G401 (cell line): ENCODE measurements at regions not wholly inside any gene's neighbourhood (a gene's known extent, or its start where the extent isn't known, plus 50 kb on each side); places are given as distances from the start of the nearest gene placed in this dataset.

Source experiments
- DNase-seq: peaks from one replicate; pipeline ENCODE4 v3.0.0-alpha.2; 2015; ENCODE audit warnings: low spot score
- in situ Hi-C: cut with HindIII; loops from 2 replicates; pipeline ENCODE4 v1.10.0; 2016; ENCODE audit warnings: low sequenced_read_pairs, mixed read lengths

DNA sequence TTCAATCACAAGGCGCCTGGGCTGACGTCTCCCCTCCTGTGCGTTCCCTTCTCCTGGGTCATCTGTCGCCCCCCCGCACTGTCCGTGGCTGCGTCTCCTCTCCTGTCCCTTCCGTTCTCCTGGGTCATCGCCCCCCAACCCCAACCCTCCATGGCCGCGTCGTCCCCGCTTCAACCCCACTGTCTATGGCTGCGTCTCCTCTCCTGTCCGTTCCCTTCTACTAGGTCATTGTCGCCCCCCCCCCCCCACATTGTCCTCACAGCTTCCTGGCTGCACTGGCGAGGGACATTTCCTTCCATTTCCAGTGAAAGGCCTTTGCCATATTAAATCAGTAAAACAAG is 118.9 kb downstream of the TMEM18 start:
- in situ Hi-C loops: no loop called here
- no peak for DNase-seq

DNA sequence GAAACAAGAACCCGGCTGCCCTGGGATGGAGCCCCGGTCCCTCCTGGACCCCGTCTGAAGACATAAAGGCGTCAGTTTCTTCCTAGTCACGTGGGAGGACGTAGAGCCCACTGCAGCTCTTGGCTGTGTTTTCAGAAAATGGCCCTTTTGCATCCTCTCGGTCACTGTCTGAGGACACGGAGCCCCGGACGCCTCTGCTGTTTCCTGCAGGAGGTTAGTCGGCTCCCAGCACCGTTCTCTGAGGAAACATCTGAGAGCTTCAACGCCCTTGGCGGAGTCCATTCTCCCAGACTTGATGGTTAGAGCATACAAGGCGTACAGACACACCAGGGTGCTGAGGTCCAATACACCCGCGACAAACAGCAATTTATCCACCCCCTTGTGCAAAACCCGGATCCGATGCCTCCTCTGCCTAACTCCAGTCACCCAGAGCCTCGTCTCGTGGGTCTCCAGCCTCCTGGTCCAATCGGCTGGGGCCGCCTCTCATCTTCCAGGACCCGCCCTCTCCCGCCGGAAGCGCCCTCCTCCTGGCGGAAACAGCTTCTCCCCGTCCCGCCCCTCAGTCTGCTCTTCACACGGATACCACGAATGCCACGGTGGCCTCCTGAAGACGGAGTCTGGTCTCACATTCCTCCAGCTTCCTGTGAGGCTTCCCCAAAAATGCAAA is 119.4 kb downstream of the TMEM18 start:
- DNase-seq: peak; percentile 15
- in situ Hi-C loops: no loop called here

DNA sequence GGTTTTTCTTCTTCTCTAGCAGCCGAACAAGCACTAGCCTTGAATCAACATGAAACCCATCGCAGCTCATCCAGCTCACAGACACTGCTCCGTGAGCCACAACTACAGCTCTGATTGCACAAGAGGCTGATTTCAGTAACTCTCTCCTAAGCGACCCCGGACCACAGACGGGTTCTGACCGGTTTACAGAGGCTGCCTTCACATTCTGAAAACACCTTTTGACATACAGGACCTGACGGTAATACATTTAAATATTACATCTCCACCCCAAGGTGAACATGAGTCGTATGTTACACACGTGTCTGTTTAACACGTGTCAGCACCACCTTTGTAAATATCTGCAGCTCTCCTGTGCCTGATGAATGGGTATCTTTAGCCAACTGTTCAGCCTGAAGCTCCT is 120.7 kb downstream of the TMEM18 start:
- in situ Hi-C loops: no loop called here
- no peak for DNase-seq

DNA sequence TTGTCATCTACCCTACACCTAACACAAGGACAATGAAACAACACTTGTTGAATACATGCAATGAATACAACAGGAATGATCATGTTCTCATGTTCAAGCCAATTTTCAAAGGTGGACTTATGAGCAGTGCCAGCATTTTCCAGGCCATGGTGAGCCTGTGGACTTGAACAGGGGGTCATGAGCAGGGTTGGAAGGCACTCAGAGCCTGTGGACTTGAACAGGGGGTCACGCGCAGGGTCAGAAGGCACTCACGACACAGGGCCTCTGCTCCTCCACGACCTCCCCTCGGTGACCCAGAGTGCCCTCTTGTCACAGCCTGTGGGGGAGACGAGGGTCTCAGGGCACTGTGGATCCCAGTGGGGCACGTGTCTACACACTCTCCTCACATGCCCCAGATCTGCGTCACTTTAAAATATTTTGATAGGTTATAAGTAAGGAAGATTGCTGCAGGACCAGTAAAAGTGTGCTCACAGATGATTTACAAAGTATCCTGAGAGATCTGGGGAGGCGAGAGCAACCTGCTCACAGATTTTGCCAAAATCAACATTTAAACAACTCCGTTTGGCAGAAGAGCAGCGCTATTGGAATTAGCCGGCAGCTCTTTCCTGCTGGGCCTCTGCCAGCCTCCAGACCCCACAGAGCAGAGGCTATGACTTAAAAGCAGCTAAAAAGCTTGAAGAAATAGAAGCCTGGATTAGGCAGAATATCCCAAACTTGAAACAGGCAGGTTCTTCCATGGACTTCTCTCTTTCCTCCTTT is 121.9 kb downstream of the TMEM18 start:
- no peak for DNase-seq
- in situ Hi-C loops: no loop called here

DNA sequence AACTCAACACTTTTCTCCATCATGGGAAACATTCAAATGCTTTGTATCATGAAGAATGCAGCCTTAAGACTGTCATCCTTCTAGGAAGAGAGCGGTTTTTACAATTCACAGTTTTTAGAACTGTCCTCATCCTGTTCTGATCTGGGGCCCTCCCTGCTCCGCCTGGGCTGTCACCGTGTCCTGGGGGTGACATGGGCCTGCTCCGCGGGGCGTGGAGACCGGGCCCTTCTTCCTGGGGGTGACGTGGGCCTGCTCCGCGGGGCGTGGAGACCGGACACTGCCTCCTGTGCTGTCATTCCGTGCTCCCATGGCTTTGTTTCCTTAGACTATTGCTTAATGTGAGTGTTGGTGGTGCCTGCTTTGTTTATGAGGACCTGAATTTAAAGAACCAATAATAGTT is 122.8 kb downstream of the TMEM18 start:
- DNase-seq: no peak
- in situ Hi-C loops: no loop called here

DNA sequence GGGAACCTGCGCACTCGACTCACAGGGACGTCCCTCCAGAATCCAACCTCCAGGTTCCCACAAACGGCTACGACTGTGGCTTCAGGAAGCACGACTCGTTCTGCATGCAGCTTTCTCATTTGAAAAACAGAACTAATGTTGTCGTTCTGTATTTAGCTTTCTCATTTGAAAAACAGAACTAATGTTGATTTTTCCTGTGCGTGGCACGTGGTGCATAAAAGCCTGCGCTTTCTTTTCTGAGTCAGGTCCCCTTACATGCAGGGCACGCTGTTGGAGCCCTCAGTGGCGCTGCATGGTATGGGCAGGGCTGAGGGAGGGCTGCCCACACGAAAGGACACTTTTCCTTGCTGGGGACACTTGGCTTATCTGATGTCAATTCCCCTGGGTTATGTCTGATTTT is 124.3 kb downstream of the TMEM18 start:
- in situ Hi-C loops: no loop called here
- DNase-seq: no peak

DNA sequence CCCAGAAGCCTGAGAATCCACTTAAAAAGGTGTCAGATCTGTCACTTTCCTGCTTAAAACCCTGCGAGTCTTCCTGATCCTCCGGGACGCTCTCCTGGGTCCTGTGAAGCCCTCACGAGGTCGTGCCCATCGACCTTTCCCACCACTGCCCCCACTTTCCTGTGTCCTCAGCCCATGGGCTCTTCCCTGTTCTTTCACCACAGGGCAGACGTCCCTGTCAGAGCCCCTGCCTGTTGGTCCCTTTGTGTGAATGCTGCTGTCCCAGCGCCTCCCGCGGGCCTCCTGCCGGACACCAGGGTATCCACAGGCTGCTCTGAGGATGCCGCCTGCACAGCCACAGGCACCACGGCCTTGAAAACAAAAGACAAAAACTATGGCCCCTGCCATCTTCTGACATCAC is 125.6 kb downstream of the TMEM18 start:
- no peak for DNase-seq
- in situ Hi-C loops: no loop called here

DNA sequence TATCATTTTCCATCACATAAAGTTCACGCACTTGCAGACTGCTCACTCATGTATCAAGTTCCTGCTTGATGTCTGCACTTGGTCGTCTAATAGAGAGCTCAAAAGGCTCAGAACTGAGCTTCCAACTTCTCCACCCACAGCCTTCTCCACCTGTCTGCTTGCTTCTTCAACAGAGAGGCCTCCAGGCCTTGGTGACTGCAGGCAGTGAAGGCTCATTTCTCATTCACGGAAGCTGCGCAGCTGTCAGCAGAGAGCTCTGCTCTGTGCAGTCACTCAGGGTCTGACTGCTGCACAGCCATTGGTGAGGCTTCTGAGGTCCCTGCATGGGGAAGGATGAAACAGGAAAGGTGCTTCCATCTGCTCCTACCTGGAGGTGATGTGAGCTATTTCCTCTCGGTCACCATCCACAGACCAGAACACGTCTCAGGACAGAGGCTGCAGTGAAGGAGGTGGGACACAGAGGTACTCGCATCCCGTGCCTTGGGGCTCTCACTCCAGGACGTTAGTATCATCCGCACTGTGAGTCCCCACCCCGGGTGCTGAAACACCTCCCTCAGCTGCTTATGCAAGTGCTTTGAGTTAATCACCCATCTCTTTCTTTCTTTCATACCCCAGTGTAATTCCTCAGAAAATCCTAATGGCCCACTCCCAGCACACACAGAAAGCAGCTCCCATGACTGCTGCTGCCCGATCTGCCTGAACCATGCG is 126.2 kb downstream of the TMEM18 start:
- no peak for DNase-seq
- in situ Hi-C loops: no loop called here

DNA sequence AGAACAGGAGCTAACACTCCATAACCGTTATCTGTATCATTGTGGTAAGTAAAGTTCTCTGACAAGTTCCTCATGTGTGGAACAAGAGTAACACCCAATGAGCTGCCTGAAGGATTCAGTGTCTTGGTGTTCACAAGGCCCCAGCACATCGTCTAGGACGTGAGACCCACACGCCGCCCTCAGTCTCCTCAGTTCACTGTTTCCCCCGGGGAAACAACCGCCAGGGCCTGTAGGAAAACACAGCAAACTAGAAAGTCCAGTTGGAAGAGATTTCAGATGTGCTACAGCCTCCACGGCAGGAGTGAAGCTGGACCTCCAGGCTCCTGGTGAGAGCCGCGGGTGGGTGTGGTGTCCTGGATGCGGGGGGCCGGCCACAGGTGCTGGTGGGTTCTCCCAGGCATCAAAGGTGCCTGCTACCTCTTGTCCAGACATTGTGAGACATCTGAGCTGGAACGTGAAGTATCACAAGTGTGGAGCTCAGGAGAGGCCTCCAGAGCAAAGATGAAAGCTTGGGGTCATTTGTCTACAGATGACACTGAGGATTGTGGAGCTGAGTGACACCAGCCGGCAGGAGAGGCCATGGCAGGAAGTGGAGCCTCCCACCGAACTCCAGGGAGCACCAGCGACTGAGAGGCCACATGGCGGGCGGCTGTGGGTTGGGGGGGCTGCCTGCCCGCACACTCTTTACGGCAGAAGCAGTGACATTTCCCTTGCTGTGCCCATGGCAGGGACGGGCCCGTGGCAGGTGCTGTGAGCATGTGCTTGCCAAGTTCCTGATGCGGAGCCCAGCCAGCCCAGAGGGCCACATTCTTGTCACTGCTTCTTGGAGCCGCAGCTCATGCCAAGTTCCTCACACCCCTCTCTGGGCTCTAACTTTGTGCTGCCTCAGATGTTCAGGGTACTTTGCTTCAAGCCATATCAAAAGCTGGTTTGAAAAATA is 131.2 kb downstream of the TMEM18 start:
- DNase-seq: no peak
- in situ Hi-C loops: no loop called here

DNA sequence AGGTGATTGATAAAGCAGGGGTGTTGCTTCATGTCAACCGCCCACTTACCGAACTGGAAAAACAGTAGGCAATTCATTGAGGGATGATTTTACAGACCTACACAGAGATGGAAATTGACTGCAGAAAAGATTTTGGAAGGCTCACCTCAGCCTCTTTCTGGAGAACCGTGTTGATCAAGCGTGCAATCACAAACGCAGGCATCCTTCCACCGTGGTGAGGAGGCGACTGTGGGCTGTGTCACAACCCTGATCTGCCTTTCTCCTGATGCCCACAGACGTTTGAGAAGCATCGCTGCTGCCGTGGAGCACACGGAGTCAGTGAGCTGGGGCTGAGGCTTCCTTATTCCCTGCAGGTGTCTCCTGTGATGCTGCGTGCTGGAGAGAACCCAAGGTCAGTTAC is 132.0 kb downstream of the TMEM18 start:
- DNase-seq: no peak
- in situ Hi-C loops: no loop called here

DNA sequence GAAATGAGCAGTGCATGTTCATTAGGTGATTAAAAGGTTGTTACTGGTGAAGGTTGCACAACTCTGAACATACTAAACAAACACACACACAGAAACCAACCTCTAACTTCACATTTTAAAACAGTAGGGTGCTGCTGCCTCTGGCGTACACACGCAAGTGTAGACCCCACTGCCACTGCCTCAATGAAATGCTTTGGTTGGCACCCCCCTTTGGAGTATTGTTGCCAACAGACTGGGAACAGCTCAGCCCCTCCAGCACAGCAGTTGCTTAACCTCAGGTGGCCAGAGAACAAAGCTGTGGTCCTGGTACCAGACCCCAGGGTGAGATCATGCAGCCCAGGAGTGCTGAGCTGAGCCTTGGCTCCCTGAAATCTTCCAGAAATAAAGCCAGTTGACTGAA is 138.6 kb downstream of the TMEM18 start:
- in situ Hi-C loops: no loop called here

DNA sequence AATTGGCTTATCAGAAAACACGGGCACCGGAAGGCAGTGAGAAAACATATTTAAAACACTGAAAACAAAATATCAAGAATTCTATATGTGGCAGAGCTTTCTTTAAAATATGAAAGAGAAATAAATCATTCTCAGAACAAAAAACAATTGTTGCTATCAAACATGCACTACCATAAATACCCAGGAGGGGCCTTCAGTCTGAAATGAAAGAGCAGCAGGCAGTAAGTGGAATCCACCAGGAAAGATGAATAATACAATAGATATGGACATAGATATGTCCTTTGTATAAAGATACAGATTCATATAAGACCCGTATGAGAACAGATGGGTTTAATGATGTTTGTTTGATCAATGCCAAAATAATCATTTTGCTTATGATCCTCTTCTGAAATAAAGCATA is 142.0 kb downstream of the TMEM18 start:
- in situ Hi-C loops: no loop called here
- DNase-seq: no peak

More for the DNA sequence above, 138.6 kb downstream of the TMEM18 start:
- no peak for DNase-seq

DNA sequence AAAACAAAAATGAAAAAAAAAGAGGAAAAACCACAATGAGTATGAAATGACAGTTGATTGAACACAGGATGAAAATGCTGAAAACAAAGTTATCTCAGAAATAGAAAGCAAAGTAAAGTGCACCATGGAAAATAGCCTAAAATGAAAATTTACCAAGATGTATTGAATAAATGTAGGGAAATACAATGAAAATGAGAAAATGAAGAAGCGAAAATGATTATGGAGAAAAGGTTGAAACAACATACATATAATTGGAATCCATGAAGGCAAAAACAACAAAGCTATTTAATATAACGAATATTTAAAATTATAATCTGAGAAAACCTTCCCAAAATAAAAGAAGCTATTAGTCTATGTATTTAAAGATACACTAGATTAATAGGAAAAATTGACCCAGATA is 147.4 kb downstream of the TMEM18 start:
- in situ Hi-C loops: no loop called here

DNA sequence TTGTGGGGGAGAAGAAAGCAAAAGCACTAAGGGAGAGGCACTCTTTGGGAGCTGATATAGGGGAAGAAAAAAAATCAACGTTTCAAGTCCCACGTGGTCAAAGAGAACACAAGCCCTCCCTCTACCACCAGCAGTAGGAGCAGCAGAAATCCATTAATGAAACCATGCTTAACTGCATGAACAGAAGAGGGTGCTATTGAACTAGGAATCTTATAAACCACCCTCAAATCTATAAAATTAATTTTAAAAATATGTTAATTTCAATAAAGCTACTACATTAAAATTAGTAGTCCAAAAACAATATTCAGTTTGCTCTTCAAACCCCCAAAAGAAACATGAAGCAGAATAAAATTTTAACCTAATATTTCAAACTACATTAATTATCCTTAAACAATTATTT is 147.8 kb downstream of the TMEM18 start:
- DNase-seq: peak; percentile 10
- in situ Hi-C loops: no loop called here

More for the DNA sequence above, 147.4 kb downstream of the TMEM18 start:
- DNase-seq: no peak

DNA sequence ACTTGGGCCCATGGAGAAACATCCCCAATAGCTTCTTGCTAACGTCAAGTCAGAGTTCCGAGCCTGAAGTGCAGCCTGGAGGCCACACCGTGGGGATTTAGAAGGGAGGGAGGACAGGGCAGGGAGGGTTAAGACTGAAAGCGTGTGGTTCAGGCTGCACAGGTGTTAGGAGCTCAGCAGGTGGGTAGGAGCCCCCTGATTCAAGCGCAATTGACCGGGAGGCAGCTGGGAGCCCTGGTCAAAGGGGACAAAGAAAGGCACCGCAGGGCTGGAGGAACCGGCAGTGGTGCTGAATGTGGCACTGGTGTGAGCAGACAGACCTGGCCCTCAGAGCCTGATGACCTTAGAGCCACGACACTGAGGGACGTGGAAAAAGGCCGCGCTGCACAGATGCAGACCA is 149.6 kb downstream of the TMEM18 start:
- in situ Hi-C loops: no loop called here
- no peak for DNase-seq

DNA sequence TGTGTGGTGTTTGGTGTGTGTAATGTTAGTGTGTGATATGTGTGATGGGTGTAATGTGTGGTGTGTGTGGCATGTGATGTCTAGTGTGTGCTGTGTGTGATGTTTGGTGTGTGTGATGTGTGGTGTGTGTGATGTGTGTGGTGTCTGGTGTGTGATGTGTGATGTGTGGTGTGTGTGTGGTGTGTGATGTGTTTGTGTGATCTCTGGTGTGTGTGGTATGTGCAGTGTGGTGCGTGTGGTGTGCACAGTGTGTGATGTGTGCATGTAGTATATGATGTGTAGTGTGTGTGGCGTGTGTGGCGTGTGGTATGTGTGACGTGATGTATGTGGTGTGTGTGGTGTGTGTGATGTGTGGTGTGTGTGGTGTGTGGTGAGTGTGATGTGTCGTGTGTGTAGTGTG is 150.3 kb downstream of the TMEM18 start:
- no peak for DNase-seq
- in situ Hi-C loops: no loop called here

DNA sequence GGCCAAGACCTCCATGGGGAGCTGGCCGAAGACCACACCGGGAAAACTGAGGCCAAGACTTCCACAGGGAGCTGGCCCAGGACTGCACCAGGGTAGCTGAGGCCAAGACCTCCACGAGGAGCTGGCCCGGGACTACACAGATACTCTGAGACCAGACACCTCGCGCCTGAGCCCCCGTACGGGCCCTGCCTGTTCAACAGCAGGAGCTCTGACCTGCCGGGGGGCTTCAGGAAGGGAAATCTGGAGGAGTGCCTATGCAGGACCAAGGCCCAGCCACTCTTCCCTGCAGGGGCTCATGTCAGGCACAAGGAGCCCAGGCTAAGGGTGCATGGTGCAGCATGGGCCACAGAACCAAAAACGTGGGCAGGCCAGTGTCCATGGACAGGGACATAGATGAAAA is 151.6 kb downstream of the TMEM18 start:
- DNase-seq: no peak
- in situ Hi-C loops: no loop called here

DNA sequence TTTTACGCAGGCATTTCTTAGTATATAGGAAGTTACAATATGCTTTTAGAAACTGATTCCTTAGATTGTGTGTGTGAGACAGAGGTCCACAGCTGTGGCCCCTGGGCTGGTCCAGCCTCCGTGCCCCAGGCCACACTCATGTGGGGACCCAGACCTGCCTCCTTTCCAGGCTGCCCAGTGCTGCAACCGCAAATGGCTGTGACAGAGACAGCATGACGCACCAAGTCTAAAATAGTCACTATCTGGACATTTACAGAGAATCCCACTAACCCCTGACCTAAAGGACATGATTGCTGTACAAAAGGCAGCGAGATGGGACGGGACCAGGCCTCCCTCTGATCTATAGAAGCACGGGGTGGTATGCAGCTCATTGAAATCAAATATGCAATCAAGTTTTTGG is 152.2 kb downstream of the TMEM18 start:
- DNase-seq: no peak
- in situ Hi-C loops: no loop called here

DNA sequence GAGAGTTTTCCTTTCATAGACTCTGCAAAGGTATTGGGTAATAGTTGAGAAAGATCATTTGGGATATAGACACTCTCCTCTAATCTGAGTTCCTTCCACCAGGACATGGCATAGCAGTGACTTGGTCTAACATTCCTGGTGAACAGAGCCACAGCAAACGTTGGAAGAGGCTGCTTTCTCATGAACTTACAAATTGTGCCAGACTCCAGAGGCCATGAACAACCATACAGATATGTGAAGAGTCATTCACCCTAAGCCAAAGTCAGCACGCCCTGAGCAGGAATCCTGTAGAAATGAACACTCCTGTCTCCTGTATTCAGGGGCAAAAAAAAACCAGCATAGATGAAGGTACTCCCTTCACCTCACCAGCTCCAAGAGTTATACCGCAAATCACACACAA is 152.8 kb downstream of the TMEM18 start:
- in situ Hi-C loops: no loop called here

More for the DNA sequence above, 152.8 kb downstream of the TMEM18 start:
- no peak for DNase-seq
